Fibroblast of villous mesenchyme (primary cell): ENCODE measurements at regions not wholly inside any gene's neighbourhood (a gene's known extent, or its start where the extent isn't known, plus 50 kb on each side); places are given as distances from the start of the nearest gene placed in this dataset.

Experiments used
- DNase-seq: peaks from one replicate; pipeline ENCODE4 v3.0.0-alpha.2; 2010; ENCODE audit warnings: low read depth
- H3K4me3 ChIP-seq: 2 replicates; pipeline ENCODE4 v1.5.1; 2011; ENCODE audit warnings: low read depth, mild to moderate bottlenecking, low read length
- TF ChIP-seq, protein P1 (sequence below): IDR thresholded peaks from 2 replicates; pipeline ENCODE4 v1.5.1; 2012; ENCODE audit warnings: low read depth, mild to moderate bottlenecking, low read length; ENCODE audit not compliant: insufficient read depth

DNA sequence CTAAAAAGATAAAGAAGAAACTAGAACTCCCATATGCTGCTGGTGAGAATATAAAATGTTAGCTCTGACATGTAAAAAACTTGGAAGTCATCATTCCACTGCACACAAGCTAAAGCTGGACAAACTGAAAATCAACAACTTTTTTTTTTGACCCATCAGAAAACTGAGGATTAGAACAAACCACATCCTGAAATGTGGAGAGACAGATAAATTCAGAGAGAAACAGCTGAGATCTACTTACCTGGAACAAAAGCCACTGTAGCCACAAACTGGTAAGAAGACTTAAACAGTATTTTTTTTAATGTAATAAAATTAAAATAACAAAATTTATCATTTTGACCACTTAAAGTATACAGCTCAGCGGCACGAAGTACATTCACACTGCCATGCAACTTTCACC, 408.5 kb upstream of the RGS17 start:
- TF ChIP-seq, protein P1, sequence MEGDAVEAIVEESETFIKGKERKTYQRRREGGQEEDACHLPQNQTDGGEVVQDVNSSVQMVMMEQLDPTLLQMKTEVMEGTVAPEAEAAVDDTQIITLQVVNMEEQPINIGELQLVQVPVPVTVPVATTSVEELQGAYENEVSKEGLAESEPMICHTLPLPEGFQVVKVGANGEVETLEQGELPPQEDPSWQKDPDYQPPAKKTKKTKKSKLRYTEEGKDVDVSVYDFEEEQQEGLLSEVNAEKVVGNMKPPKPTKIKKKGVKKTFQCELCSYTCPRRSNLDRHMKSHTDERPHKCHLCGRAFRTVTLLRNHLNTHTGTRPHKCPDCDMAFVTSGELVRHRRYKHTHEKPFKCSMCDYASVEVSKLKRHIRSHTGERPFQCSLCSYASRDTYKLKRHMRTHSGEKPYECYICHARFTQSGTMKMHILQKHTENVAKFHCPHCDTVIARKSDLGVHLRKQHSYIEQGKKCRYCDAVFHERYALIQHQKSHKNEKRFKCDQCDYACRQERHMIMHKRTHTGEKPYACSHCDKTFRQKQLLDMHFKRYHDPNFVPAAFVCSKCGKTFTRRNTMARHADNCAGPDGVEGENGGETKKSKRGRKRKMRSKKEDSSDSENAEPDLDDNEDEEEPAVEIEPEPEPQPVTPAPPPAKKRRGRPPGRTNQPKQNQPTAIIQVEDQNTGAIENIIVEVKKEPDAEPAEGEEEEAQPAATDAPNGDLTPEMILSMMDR = no peak
- DNase-seq = no peak

DNA sequence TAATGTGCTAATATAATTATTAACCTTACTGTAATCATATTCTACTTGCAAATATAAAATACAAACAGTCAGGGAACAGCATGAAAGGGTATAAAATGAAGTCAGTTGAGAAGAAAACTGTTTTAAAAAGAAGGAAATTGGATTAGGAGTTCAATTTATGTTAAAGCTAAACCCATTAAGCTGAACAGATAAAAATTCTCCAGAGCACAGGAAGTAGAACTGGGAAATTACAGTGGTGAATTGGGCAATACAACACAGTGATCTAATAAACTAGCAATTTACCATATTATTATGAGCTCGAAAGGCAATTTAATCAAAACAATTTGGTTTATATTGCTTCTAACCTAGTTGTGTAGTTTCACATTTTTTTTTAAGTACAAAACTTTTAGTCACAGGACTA, 407.4 kb upstream of the RGS17 start:
- H3K4me3 ChIP-seq = no peak overlapping the region
- peak; percentile 35 for DNase-seq
- TF ChIP-seq, protein P1 = no peak

More for the DNA sequence above, 408.5 kb upstream of the RGS17 start:
- no peak overlapping the region for H3K4me3 ChIP-seq

DNA sequence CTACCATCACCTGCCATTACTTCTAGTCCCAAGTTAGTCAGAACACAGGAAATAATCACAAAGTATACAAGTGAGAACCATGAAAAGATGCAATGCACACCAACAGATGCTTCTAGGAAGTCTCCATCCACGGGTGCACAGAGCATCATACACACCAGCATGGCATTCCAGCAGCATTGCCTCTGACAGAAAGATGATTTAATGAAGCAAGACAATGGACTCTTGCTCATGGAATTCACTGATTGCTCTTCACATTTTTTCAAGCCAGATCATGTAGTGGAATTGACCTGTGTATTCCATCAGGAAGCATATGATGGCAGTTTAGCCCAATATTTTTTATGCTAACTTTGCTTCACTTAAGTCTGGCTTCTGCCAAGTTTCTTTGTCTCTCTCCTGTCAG, 406.3 kb upstream of the RGS17 start:
- TF ChIP-seq, protein P1 = no peak
- H3K4me3 ChIP-seq = no peak overlapping the region
- DNase-seq = no peak

DNA sequence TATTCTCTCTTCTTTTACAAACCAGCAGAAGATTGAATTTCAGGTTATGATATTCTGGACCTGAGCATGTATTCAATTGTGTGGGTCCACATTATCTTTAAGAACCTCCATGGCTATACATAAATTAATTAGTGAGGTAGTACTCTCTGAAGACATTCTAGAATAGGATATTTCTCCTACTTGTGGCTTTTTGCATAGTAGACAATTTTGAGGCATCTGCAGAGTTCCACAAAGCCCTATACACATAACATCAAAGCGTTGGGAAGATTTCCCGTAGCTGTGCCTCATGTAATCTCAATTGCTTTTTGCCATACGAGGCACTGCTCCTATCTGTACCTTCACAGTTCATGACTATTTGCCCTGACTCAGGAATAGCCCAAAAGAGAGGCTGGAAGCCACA, 395.4 kb upstream of the RGS17 start:
- no peak for DNase-seq
- TF ChIP-seq, protein P1 = no peak
- no peak overlapping the region for H3K4me3 ChIP-seq

GRCh38 chr6:153525998-153526397, 394.9 kb upstream of the RGS17 start:
- TF ChIP-seq, protein P1 = no peak
- H3K4me3 ChIP-seq = no peak overlapping the region
- no peak for DNase-seq

DNA sequence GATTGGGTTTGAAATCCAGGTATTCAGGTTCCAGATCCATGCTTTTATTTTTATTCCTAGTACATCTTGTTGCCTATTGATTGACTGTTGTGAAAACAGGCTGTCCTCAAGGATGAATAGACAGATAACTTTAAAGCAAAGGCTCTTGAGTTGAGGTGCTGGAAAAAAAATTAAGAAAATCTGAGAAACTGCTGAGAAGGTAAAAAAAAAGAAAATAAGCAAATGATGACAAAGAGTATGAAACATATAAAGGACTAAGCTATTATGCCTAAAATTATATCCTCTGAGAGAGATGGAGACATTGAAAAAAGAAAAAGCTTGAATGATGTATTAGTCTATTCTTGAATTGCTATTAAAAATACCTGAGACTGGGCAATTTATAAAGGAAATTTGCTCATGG, 392.3 kb upstream of the RGS17 start:
- no peak overlapping the region for H3K4me3 ChIP-seq
- TF ChIP-seq, protein P1 = no peak
- DNase-seq = no peak

GRCh38 chr6:153511896-153512496, 380.9 kb upstream of the RGS17 start:
- peak; percentile 33 for DNase-seq

More at GRCh38 chr6:153511896-153512496, 380.9 kb upstream of the RGS17 start:
- H3K4me3 ChIP-seq = no peak overlapping the region
- TF ChIP-seq, protein P1 = peak; percentile 63
